Epithelial cell of prostate (primary cell): ENCODE measurements at regions not wholly inside any gene's neighbourhood (a gene's known extent, or its start where the extent isn't known, plus 50 kb on each side); places are given as distances from the start of the nearest gene placed in this dataset.

Experiments
- DNase-seq: peaks from one replicate; pipeline ENCODE4 v3.0.0-alpha.2; 2011; ENCODE audit warnings: low read depth, low spot score
- H3K27ac ChIP-seq: fragments of 450-650 bp; 2 replicates; pipeline ENCODE4 v1.5.1; 2017; ENCODE audit warnings: mild to moderate bottlenecking

GRCh38 chr5:145708169-145708568 lies 127.0 kb downstream of the PRELID2 start:
- no peak for DNase-seq
- H3K27ac ChIP-seq = no peak overlapping the region

GRCh38 chr5:145704724-145705123 lies 130.4 kb downstream of the PRELID2 start:
- no peak for DNase-seq

GRCh38 chr5:145703856-145704255 lies 131.3 kb downstream of the PRELID2 start:
- no peak overlapping the region for H3K27ac ChIP-seq
- no peak for DNase-seq

More at GRCh38 chr5:145704724-145705123, 130.4 kb downstream of the PRELID2 start:
- no peak overlapping the region for H3K27ac ChIP-seq

- no peak overlapping the region for H3K27ac ChIP-seq
- DNase-seq = no peak
Observed at GRCh38 chr5:145701404-145701803, 133.7 kb downstream of the PRELID2 start.

GRCh38 chr5:145699846-145700245 lies 135.3 kb downstream of the PRELID2 start:
- DNase-seq = no peak
- H3K27ac ChIP-seq = no peak overlapping the region

GRCh38 chr5:145697251-145697990 lies 137.7 kb downstream of the PRELID2 start:
- H3K27ac ChIP-seq = no peak overlapping the region
- no peak for DNase-seq

GRCh38 chr5:145689235-145689634 lies 145.9 kb downstream of the PRELID2 start:
- no peak overlapping the region for H3K27ac ChIP-seq
- no peak for DNase-seq

GRCh38 chr5:145687943-145688342 lies 147.2 kb downstream of the PRELID2 start:
- no peak for DNase-seq
- H3K27ac ChIP-seq = no peak overlapping the region

- no peak for DNase-seq
- H3K27ac ChIP-seq = no peak overlapping the region
Observed at GRCh38 chr5:145685417-145685816, 149.7 kb downstream of the PRELID2 start.

- H3K27ac ChIP-seq = no peak overlapping the region
- no peak for DNase-seq
Observed at GRCh38 chr5:145683431-145683830, 151.7 kb downstream of the PRELID2 start.

- no peak for DNase-seq
- no peak overlapping the region for H3K27ac ChIP-seq
Observed at GRCh38 chr5:145682197-145682899, 152.8 kb downstream of the PRELID2 start.

GRCh38 chr5:145681686-145682085 lies 153.5 kb downstream of the PRELID2 start:
- no peak overlapping the region for H3K27ac ChIP-seq
- DNase-seq = peak; percentile 43

GRCh38 chr5:145681216-145681615 lies 153.9 kb downstream of the PRELID2 start:
- no peak overlapping the region for H3K27ac ChIP-seq
- no peak for DNase-seq

GRCh38 chr5:145680767-145681166 lies 154.4 kb downstream of the PRELID2 start:
- no peak overlapping the region for H3K27ac ChIP-seq
- no peak for DNase-seq

GRCh38 chr5:145680169-145680568 lies 155.0 kb downstream of the PRELID2 start:
- H3K27ac ChIP-seq = no peak overlapping the region

GRCh38 chr5:145678255-145678654 lies 156.9 kb downstream of the PRELID2 start:
- no peak overlapping the region for H3K27ac ChIP-seq
- no peak for DNase-seq

More at GRCh38 chr5:145680169-145680568, 155.0 kb downstream of the PRELID2 start:
- no peak for DNase-seq

GRCh38 chr5:145673786-145674185 lies 161.4 kb downstream of the PRELID2 start:
- no peak overlapping the region for H3K27ac ChIP-seq
- DNase-seq = no peak

GRCh38 chr5:145668714-145669113 lies 166.4 kb downstream of the PRELID2 start:
- no peak for DNase-seq
- H3K27ac ChIP-seq = no peak overlapping the region

- no peak overlapping the region for H3K27ac ChIP-seq
- DNase-seq = no peak
Observed at GRCh38 chr5:145667742-145668141, 167.4 kb downstream of the PRELID2 start.

GRCh38 chr5:145666591-145666990 lies 168.6 kb downstream of the PRELID2 start:
- DNase-seq = peak; percentile 8
- no peak overlapping the region for H3K27ac ChIP-seq

GRCh38 chr5:145661737-145662485 lies 173.2 kb downstream of the PRELID2 start:
- no peak for DNase-seq
- H3K27ac ChIP-seq = no peak overlapping the region
